Stimulated activated CD8-positive, alpha-beta memory T cell treated with anti-CD3 and anti-CD28 coated beads, Interleukin-15, amount 100 ng/mL, for 1 hour (primary cell): ENCODE measurements at regions not wholly inside any gene's neighbourhood (a gene's known extent, or its start where the extent isn't known, plus 50 kb on each side); places are given as distances from the start of the nearest gene placed in this dataset.
"Not testable (repeated sequence)": the region's sequence is repeated elsewhere in the genome, so short reads cannot be mapped to it uniquely, and the experiment has no call there.

Experiments
- DNase-seq: peaks from one replicate; pipeline ENCODE4 v3.0.0-alpha.2; 2020; ENCODE audit warnings: low read depth

GRCh38 chr10:60615541-60615940, 162.7 kb upstream of the CDK1 start:
- DNase-seq = no peak

- DNase-seq = no peak
Observed at GRCh38 chr10:60614363-60614762, 163.9 kb upstream of the CDK1 start.

- no peak for DNase-seq
Observed at GRCh38 chr10:60613434-60613833, 164.8 kb upstream of the CDK1 start.

- DNase-seq = no peak
Observed at GRCh38 chr10:60611291-60611747, 167.0 kb upstream of the CDK1 start.

- no peak for DNase-seq
Observed at GRCh38 chr10:60607372-60607771, 170.9 kb upstream of the CDK1 start.

GRCh38 chr10:60606343-60607080, 171.8 kb upstream of the CDK1 start:
- no peak for DNase-seq

GRCh38 chr10:60605476-60605875, 172.8 kb upstream of the CDK1 start:
- DNase-seq = no peak

- no peak for DNase-seq
Observed at GRCh38 chr10:60604342-60604741, 173.9 kb upstream of the CDK1 start.

GRCh38 chr10:60597513-60597912, 180.8 kb upstream of the CDK1 start:
- DNase-seq = no peak

- DNase-seq = no peak
Observed at GRCh38 chr10:60595852-60596251, 182.4 kb upstream of the CDK1 start.

- DNase-seq = no peak
Observed at GRCh38 chr10:60594476-60595051, 183.7 kb upstream of the CDK1 start.

- no peak for DNase-seq
Observed at GRCh38 chr10:60591119-60591518, 187.2 kb upstream of the CDK1 start.

- DNase-seq = no peak
Observed at GRCh38 chr10:60589376-60589775, 188.9 kb upstream of the CDK1 start.

GRCh38 chr10:60581782-60582181, 192.1 kb upstream of the ANK3 start:
- not testable (repeated sequence) for DNase-seq

GRCh38 chr10:60578217-60578616, 188.5 kb upstream of the ANK3 start:
- no peak for DNase-seq

- no peak for DNase-seq
Observed at GRCh38 chr10:60576130-60577069, 186.7 kb upstream of the ANK3 start.

GRCh38 chr10:60575105-60575504, 185.4 kb upstream of the ANK3 start:
- DNase-seq = no peak

- DNase-seq = no peak
Observed at GRCh38 chr10:60574388-60574787, 184.7 kb upstream of the ANK3 start.

- DNase-seq = no peak
Observed at GRCh38 chr10:60573336-60573735, 183.7 kb upstream of the ANK3 start.

GRCh38 chr10:60572511-60573194, 183.0 kb upstream of the ANK3 start:
- DNase-seq = no peak

GRCh38 chr10:60570896-60571295, 181.2 kb upstream of the ANK3 start:
- no peak for DNase-seq

GRCh38 chr10:60570272-60570865, 180.7 kb upstream of the ANK3 start:
- DNase-seq = no peak
